HG02870 (cell line): ENCODE measurements at regions not wholly inside any gene's neighbourhood (a gene's known extent, or its start where the extent isn't known, plus 50 kb on each side); places are given as distances from the start of the nearest gene placed in this dataset.
"Not testable (repeated sequence)": the region's sequence is repeated elsewhere in the genome, so short reads cannot be mapped to it uniquely, and the experiment has no call there.

ENCODE experiments used
- ATAC-seq: cut with Tn5 transposase; IDR thresholded peaks from one replicate; pipeline ENCODE4 v1.9.1; 2021; ENCODE audit warnings: mild to moderate bottlenecking, moderate library complexity; ENCODE audit not compliant: unreplicated experiment

DNA sequence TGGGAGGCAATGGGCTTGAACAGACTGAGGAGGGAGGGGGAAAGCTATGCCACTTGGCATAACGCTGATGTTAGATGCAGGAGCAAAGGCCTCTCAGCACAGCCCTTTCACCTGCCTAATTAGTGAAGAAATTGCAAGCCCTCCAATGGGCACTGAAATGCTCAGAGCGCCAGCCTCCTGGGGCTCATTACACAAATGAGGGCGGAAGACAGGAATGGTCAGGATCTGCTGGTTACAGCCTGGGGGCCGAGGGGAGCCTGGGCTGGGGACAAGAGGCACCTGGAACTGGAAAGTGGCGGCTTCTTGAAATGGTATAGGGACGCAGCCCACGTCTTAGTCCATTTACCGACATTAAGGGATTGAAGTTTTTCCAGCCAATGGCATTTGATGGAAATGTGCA is 50.2 kb upstream of the PLET1 start:
- ATAC-seq = no peak

GRCh38 chr11:112315057-112315720 is 54.5 kb upstream of the PLET1 start:
- ATAC-seq = no peak

GRCh38 chr11:112315861-112316739 is 55.4 kb upstream of the PLET1 start:
- no peak for ATAC-seq

DNA sequence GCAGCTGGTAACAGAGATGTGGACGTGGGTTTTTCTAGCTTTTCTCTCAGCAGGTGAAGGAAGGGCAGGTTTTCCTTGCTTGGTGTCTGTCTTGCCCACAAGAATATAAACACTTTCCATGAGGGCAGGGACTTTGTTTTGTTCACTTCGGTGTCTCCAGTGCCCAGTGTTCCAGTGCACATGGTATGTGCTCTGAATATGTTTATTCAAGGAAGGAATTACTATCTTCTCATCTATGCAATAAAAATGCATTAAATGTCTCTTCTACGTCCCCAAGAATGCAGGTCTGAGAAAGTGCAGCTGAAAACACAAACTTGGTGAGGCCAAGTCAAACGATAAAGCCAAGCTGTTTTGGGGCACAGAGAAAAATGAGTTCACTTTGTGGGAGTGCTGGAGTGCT is 56.3 kb upstream of the PLET1 start:
- ATAC-seq = no peak

DNA sequence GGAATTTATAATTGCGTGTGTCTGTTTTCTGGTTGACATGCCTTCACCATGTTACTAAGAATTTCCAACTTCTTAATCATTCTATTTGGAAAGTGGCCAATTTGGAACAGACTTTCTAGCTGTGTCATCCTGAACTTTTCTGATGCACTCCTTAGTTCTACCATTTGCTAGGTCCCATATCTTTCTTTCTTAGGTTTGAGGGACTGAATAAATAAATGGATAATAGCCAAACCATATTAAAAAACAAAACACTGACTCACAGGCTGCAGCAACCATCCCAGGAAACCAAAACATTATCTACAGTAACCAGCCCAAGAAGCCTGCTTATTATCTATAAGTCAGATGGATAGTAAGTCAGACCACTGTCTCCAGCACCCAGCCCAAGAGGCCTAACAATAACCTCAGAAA is 57.5 kb upstream of the PLET1 start:
- no peak for ATAC-seq

DNA sequence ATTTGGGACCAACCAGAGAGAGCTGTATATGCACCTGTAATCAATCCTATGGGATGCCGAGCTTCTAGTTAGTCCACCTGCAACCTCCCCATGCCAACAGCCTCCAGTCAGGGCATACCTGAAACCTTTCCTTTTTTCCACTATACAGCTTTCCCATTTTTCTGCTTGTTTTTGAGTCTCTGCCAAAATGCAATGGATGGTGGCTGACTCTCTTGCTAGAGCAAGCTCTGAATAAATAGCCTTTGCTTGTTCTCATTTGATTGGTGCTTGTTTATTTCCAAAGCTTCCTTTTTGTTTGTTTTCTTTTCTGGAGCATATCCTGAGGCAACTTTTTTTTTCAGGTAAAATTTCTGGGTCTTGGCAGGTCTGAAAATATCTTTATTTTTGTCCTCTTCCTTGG is 58.0 kb upstream of the PLET1 start:
- no peak for ATAC-seq

- ATAC-seq = no peak
Observed at GRCh38 chr11:112320668-112321067, 60.0 kb upstream of the PLET1 start.

- ATAC-seq = no peak
Observed at GRCh38 chr11:112321501-112322172, 61.0 kb upstream of the PLET1 start.

DNA sequence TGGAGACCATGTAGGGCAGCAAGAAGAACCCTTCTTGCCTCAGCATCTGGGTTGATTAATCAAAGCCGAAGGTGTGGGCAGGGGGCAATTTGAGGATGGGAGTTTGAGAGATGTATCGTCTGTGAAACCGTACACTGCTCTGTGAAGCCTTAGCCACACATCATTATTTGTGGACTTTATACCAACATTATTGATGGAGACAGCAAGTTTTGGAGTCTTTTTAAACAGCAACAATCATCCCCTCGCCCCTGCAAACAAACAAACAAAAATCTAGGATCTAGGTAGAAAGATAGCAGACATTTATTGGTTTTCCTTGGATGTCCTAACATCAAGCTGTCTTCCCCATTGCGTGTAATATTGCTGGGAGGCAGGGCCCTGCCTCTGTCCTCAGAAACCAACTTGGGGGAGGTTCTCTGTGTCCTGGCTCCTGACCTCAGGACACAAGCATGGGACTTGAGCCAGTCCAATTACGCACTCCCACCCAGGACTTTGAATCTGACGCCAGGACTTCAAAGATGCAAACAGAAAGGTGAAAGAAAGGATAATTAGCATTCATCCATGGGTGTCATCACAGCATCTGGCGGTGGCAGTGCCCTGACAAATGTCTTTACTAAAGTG is 61.6 kb upstream of the PLET1 start:
- ATAC-seq = no peak

- ATAC-seq = no peak
Observed at GRCh38 chr11:112334381-112334780, 73.7 kb upstream of the PLET1 start.

GRCh38 chr11:112336356-112336886 is 75.8 kb upstream of the PLET1 start:
- ATAC-seq = no peak

DNA sequence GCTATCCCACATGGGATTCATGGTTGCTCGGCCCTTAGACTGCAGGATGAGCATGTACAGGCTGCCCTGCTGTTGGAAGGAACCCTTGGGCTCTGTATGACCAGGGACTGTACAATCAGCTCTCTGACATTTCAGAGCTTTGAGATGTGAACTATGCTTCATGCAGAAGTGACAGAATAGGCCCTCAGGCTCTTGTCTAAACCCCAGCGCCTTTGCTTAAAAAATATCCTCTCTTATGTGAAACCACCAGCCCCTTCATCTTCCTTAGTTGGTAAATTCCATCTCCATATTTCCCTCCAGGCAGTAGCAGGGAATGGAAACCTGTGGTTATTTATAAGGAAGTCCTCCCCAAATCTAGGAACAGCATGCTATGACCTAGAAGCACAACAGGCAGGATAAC is 78.9 kb upstream of the PLET1 start:
- ATAC-seq = no peak

GRCh38 chr11:112343368-112344039 is 82.8 kb upstream of the PLET1 start:
- no peak for ATAC-seq

GRCh38 chr11:112344040-112344413 is 83.4 kb upstream of the PLET1 start:
- ATAC-seq = no peak

DNA sequence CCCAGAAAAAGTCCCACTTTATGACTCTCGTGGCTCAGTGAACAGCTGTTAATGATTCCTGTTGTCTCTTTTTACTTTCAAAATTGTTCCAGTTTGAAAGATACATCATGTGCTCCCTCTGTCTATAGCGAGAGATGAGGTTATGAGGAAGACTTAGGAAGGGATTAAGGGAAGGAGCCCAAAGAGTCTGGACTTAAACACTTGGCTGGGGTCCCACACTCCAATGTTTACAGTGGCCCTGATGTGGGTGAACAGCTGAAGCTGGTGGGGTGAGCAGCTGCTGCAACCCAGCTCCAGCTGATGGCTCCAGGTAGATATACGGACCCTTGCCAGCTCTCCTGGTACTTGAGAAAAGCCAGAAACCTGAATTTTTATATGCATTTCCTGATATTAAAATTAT is 84.5 kb upstream of the PLET1 start:
- ATAC-seq = no peak

- ATAC-seq = no peak
Observed at GRCh38 chr11:112345706-112346105, 85.0 kb upstream of the PLET1 start.

- ATAC-seq = no peak
Observed at GRCh38 chr11:112346586-112346985, 85.9 kb upstream of the PLET1 start.

DNA sequence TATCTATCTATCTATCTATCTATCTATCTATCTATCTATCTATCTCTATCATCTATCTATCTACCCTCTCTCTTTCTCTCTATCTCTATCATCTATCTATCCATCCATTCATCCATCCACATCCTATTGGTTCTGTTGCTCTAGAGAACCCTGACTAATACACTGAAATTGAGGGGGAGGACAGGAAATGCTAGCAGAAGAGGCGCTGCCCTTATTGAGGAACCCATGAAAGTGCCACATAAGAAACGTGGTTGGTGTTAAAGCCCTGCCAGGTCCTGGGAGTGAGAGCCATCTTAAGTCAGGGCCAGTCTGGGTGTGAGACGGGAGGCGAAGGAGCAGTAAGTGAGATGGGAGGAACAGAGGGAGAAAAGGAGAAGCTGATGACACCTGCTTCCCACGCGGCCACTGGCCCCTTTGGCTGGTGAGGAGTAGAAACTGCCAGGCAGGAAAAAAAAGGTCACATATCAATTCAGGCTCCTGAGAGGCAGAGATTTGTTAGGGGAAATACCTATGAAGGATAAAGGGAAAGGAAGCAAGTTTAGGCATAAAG is 87.9 kb upstream of the PLET1 start:
- no peak for ATAC-seq

- not testable (repeated sequence) for ATAC-seq
Observed at GRCh38 chr11:112351423-112351822, 90.8 kb upstream of the PLET1 start.

DNA sequence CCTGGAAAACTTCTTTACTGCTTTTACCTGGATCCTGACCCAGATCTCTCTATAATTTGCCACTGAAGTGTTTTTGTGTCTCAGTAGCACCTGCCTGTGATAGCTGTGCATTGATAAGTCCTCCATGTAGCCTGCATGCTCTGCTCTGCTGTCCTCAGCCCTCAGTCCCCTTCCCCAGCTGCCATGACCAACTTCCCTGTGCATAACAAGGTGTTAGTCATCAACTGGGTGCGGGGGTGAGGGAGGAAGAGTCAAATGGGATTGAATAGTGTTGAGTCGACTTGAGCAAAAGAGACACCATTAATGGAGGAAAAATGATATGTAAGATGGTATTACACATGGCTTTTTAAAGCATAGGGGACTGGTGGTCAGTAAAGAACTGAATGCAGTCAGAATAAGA is 92.2 kb upstream of the PLET1 start:
- ATAC-seq = no peak
